ENCODE measurements at regions not wholly inside any gene's neighbourhood (a gene's known extent, or its start where the extent isn't known, plus 50 kb on each side); places are given as distances from the start of the nearest gene placed in this dataset.

- no peaks in the 10 kb centered on the region for H4K20me1 ChIP-seq (ENCODE audit: insufficient read depth)
- no TSS peak for BruUV-seq (replicated peaks)
- no peaks in the 10 kb centered on the region for H3K9me3 ChIP-seq (ENCODE audit: control insufficient read depth in 1 of 2, insufficient read depth in 1 of 2, low read depth in 1 of 2, low read length in 2 of 2)
- H3K79me2 ChIP-seq (ENCODE audit: insufficient read depth, low read length): no peaks in the 10 kb centered on the region
- POLR2A ChIA-PET: no interaction called here
- TF ChIP-seq TCF7L2 (IDR thresholded peaks at IDR 0.05; ENCODE audit: borderline replicate concordance, extremely low read depth, insufficient read depth, insufficient read length): no peak
- no peak for TF ChIP-seq FOSL1 (IDR thresholded peaks at IDR 0.05; ENCODE audit: low read depth)
- no peak for TF ChIP-seq ATF3 (IDR thresholded peaks at IDR 0.05)
- no peak for TF ChIP-seq JUND (IDR thresholded peaks at IDR 0.05)
- no peak for TF ChIP-seq SIN3A (IDR thresholded peaks at IDR 0.05; ENCODE audit: low read depth)
- TF ChIP-seq CTCF (IDR thresholded peaks at IDR 0.05 in 2 of 3, conservative IDR thresholded peaks at IDR 0.05 in 1 of 3; ENCODE audit: borderline replicate concordance in 1 of 3, insufficient read depth in 1 of 3, low read depth in 2 of 3, low read length in 2 of 3): no peak
- DNase-seq (ENCODE audit: low read depth, low spot score): no peak
- RAD21 ChIA-PET (ENCODE audit: low non-redundant PET in 1 of 2, low total read pairs in 2 of 2, uncharacterized antibody in 2 of 2, unreplicated experiment in 2 of 2): no interaction called here
- H2AFZ ChIP-seq (ENCODE audit: low read depth, low read length, poor library complexity, severe bottlenecking): no peak overlapping the region
- no peak overlapping the region for H3K4me3 ChIP-seq (replicated peaks in 1 of 2; ENCODE audit: low read depth in 1 of 2, low read length in 2 of 2)
- peaks cover 46% of the 10 kb centered on the region for H3K27me3 ChIP-seq (ENCODE audit: insufficient read depth, low read length)
- CTCF ChIA-PET: no interaction called here
- H3K36me3 ChIP-seq (ENCODE audit: control insufficient read depth in 1 of 2, insufficient read depth in 2 of 2, low read length in 2 of 2): no peaks in the 10 kb centered on the region
- no peaks in the 10 kb centered on the region for H3K4me1 ChIP-seq (ENCODE audit: control insufficient read depth in 1 of 2, insufficient read depth in 2 of 2, low read length in 2 of 2)
- no peaks in the 10 kb centered on the region for H3K9me2 ChIP-seq (ENCODE audit: insufficient read depth)
- H3K27ac ChIP-seq (ENCODE audit: low read depth, low read length): no peak overlapping the region
- intact Hi-C loops (cut with micrococcal nuclease): no loop called here
- no peak for ATAC-seq
- H3K9ac ChIP-seq (ENCODE audit: low read length): no peak overlapping the region
- H3K4me2 ChIP-seq (ENCODE audit: low read length): no peak overlapping the region
Measured at GRCh38 chr15:52943746-52944145, 153.6 kb upstream of the ONECUT1 start.

GRCh38 chr15:52936489-52936888 is 146.4 kb upstream of the ONECUT1 start:
- Histone ChIP-seq H3K4me3 (replicated peaks in 1 of 2; ENCODE audit: low read depth in 1 of 2, low read length in 2 of 2) (no peak overlapping the region), H3K27ac (ENCODE audit: low read depth, low read length) (no peak overlapping the region), H3K79me2 (ENCODE audit: insufficient read depth, low read length) (no peaks in the 10 kb centered on the region), H2AFZ (ENCODE audit: low read depth, low read length, poor library complexity, severe bottlenecking) (no peak overlapping the region), H3K27me3 (ENCODE audit: insufficient read depth, low read length) (peaks cover 23% of the 10 kb centered on the region; the same call in 1 of the 2 replicates), H3K4me2 (ENCODE audit: low read length) (no peak overlapping the region), H4K20me1 (ENCODE audit: insufficient read depth) (no peaks in the 10 kb centered on the region), H3K9me3 (ENCODE audit: control insufficient read depth in 1 of 2, insufficient read depth in 1 of 2, low read depth in 1 of 2, low read length in 2 of 2) (no peaks in the 10 kb centered on the region), H3K4me1 (ENCODE audit: control insufficient read depth in 1 of 2, insufficient read depth in 2 of 2, low read length in 2 of 2) (no peaks in the 10 kb centered on the region), H3K9me2 (ENCODE audit: insufficient read depth) (no peaks in the 10 kb centered on the region), H3K36me3 (ENCODE audit: control insufficient read depth in 1 of 2, insufficient read depth in 2 of 2, low read length in 2 of 2) (no peaks in the 10 kb centered on the region), H3K9ac (ENCODE audit: low read length) (no peak overlapping the region)
- intact Hi-C loops (cut with micrococcal nuclease): no loop called here
- ChIA-PET RAD21 (ENCODE audit: low non-redundant PET in 1 of 2, low total read pairs in 2 of 2, uncharacterized antibody in 2 of 2, unreplicated experiment in 2 of 2) (no interaction called here), CTCF (no interaction called here), POLR2A (no interaction called here)
- DNase-seq (ENCODE audit: low read depth, low spot score) (no peak), ATAC-seq (no peak)
- BruUV-seq (replicated peaks): no TSS peak
- no peak for TF ChIP-seq EGR1 (IDR thresholded peaks at IDR 0.05; ENCODE audit: low read depth)
- TF ChIP-seq REST (IDR thresholded peaks at IDR 0.05; ENCODE audit: low read depth): no peak
- no peak for TF ChIP-seq YY1 (IDR thresholded peaks at IDR 0.05; ENCODE audit: extremely low read depth, insufficient replicate concordance, low read depth, low read length)
- no peak for TF ChIP-seq SIN3A (IDR thresholded peaks at IDR 0.05; ENCODE audit: low read depth)
- TF ChIP-seq SRF (IDR thresholded peaks at IDR 0.05; ENCODE audit: low read depth): no peak
- TF ChIP-seq CBX3 (IDR thresholded peaks at IDR 0.05; ENCODE audit: low read depth): no peak
- no peak for TF ChIP-seq CTCF (IDR thresholded peaks at IDR 0.05 in 2 of 3, conservative IDR thresholded peaks at IDR 0.05 in 1 of 3; ENCODE audit: borderline replicate concordance in 1 of 3, insufficient read depth in 1 of 3, low read depth in 2 of 3, low read length in 2 of 3)
- no peak for TF ChIP-seq POLR2A (IDR thresholded peaks at IDR 0.05; ENCODE audit: borderline replicate concordance, extremely low read depth, insufficient read depth, insufficient read length)
- TF ChIP-seq ZFX (IDR thresholded peaks at IDR 0.05): no peak
- TF ChIP-seq CEBPB (IDR thresholded peaks at IDR 0.05; ENCODE audit: low read depth): no peak
